Neural cell (in vitro differentiated cells): ENCODE measurements at regions not wholly inside any gene's neighbourhood (a gene's known extent, or its start where the extent isn't known, plus 50 kb on each side); places are given as distances from the start of the nearest gene placed in this dataset.

Source experiments
- H2AFZ ChIP-seq: fragments of 200-600, 300-800 bp; sonication (generic), shearing (Covaris generic); 2 replicates; pipeline ENCODE4 v1.6.0; 2014; ENCODE audit warnings: low read depth, mild to moderate bottlenecking, antibody characterized with exemption, low read length, moderate library complexity
- H3F3A ChIP-seq: fragments of 200-600 bp; shearing (Covaris generic); 2 replicates; pipeline ENCODE4 v1.6.1; 2016; ENCODE audit warnings: mild to moderate bottlenecking, moderate library complexity, mixed read lengths, antibody characterized with exemption, low read length; ENCODE audit not compliant: insufficient read depth, poor library complexity, severe bottlenecking
- H3K27ac ChIP-seq: fragments of 200-600, 300-800 bp; sonication (generic), shearing (Covaris generic); 2 replicates; pipeline ENCODE4 v1.5.1; 2014; ENCODE audit warnings: mild to moderate bottlenecking, low read length, moderate library complexity
- H3K27me3 ChIP-seq: fragments of 300-800, 200-600 bp; sonication (generic), shearing (Covaris generic); 2 replicates; pipeline ENCODE4 v1.6.0; 2014; ENCODE audit warnings: mild to moderate bottlenecking, low read depth, low read length, moderate library complexity; ENCODE audit not compliant: insufficient read depth
- H3K36me3 ChIP-seq: fragments of 300-800, 200-600 bp; sonication (generic), shearing (Covaris generic); 2 replicates; pipeline ENCODE4 v1.5.1; 2014; ENCODE audit warnings: mild to moderate bottlenecking, antibody characterized with exemption, low read length, moderate library complexity; ENCODE audit not compliant: insufficient read depth
- H3K4me2 ChIP-seq: fragments of 300-800, 200-600 bp; sonication (generic), shearing (Covaris generic); 2 replicates; pipeline ENCODE4 v1.6.0; 2014; ENCODE audit warnings: mild to moderate bottlenecking, low read length
- H3K4me3 ChIP-seq: fragments of 300-800, 200-600 bp; sonication (generic), shearing (Covaris generic); 2 replicates; pipeline ENCODE4 v1.5.1; 2014; ENCODE audit warnings: mild to moderate bottlenecking, low read length, moderate library complexity
- H3K79me2 ChIP-seq: fragments of 200-600 bp; shearing (Covaris generic); replicated peaks from 2 replicates; pipeline ENCODE4 v1.6.0; 2014; ENCODE audit warnings: mild to moderate bottlenecking, low read length, moderate library complexity; ENCODE audit not compliant: insufficient read depth
- H3K9ac ChIP-seq: fragments of 300-800, 200-600 bp; sonication (generic), shearing (Covaris generic); 2 replicates; pipeline ENCODE4 v1.6.1; 2016; ENCODE audit warnings: mild to moderate bottlenecking, low read length, mixed read lengths
- H3K9me2 ChIP-seq: fragments of 200-600 bp; shearing (Covaris generic); 2 replicates; pipeline ENCODE4 v1.6.1; 2016; ENCODE audit warnings: mild to moderate bottlenecking, low read length, mixed read lengths; ENCODE audit not compliant: insufficient read depth
- H3K9me3 ChIP-seq: fragments of 200-600, 300-800 bp; sonication (generic), shearing (Covaris generic); 2 replicates; pipeline ENCODE4 v1.6.1; 2016; ENCODE audit warnings: mild to moderate bottlenecking, mixed run types, low read length, moderate library complexity, mixed read lengths
- H4K20me1 ChIP-seq: fragments of 200-600 bp; shearing (Covaris generic); 2 replicates; pipeline ENCODE4 v1.6.1; 2016; ENCODE audit warnings: mild to moderate bottlenecking, mixed run types; ENCODE audit not compliant: insufficient read depth
- CTCF ChIP-seq: fragments of 450-650 bp; IDR thresholded peaks from 2 replicates; pipeline ENCODE4 v1.5.1; 2014; ENCODE audit warnings: antibody characterized with exemption, mild to moderate bottlenecking, moderate library complexity; ENCODE audit not compliant: poor library complexity, severe bottlenecking
- EP300 ChIP-seq: fragments of 450-650 bp; conservative IDR thresholded peaks from 2 replicates; pipeline ENCODE4 v1.6.1; 2014; ENCODE audit warnings: antibody characterized with exemption, mild to moderate bottlenecking, moderate library complexity; ENCODE audit not compliant: poor library complexity, severe bottlenecking
- EZH2 ChIP-seq: fragments of 200-600, 300-800 bp; shearing (Covaris generic), sonication (generic); IDR thresholded peaks from 2 replicates; pipeline ENCODE4 v1.6.1; 2014; ENCODE audit warnings: antibody characterized with exemption, low read length, borderline replicate concordance, mild to moderate bottlenecking; ENCODE audit not compliant: insufficient read depth, poor library complexity, severe bottlenecking
- MXI1 ChIP-seq: fragments of 450-650 bp; conservative IDR thresholded peaks from 2 replicates; pipeline ENCODE4 v1.6.1; 2014; ENCODE audit warnings: antibody characterized with exemption, mild to moderate bottlenecking; ENCODE audit not compliant: poor library complexity, severe bottlenecking
- POLR2AphosphoS5 ChIP-seq: IDR thresholded peaks from 2 replicates; pipeline ENCODE4 v1.6.1; 2012
- RAD21 ChIP-seq: fragments of 450-650 bp; conservative IDR thresholded peaks from 2 replicates; pipeline ENCODE4 v1.6.1; 2014; ENCODE audit warnings: antibody characterized with exemption, mild to moderate bottlenecking, moderate library complexity
- REST ChIP-seq: IDR thresholded peaks from 2 replicates; pipeline ENCODE4 v1.6.1; 2012; ENCODE audit warnings: borderline replicate concordance
- SMC3 ChIP-seq: fragments of 450-650 bp; conservative IDR thresholded peaks from 2 replicates; pipeline ENCODE4 v1.6.1; 2014; ENCODE audit warnings: antibody characterized with exemption, mild to moderate bottlenecking, moderate library complexity; ENCODE audit not compliant: poor library complexity
- TAF1 ChIP-seq: IDR thresholded peaks from 2 replicates; pipeline ENCODE4 v1.6.1; 2012; ENCODE audit warnings: low read depth

GRCh38 chr6:66362888-66363287 lies 655.9 kb upstream of the EYS start:
- no peak overlapping the region for H3K4me2 ChIP-seq
- H3K4me3 ChIP-seq, result no peak overlapping the region

GRCh38 chr6:66361886-66362285 lies 654.9 kb upstream of the EYS start:
- Histone ChIP-seq H3K9me2 (no peaks in the 10 kb centered on the region), H3K4me2 (no peak overlapping the region), H3K36me3 (no peaks in the 10 kb centered on the region), H3K27me3 (no peaks in the 10 kb centered on the region), H2AFZ (no peak overlapping the region), H4K20me1 (no peaks in the 10 kb centered on the region), H3K4me3 (no peak overlapping the region), H3K9me3 (no peaks in the 10 kb centered on the region), H3K9ac (no peak overlapping the region), H3K27ac (no peak overlapping the region), H3F3A (no peaks in the 10 kb centered on the region), H3K79me2 (no peaks in the 10 kb centered on the region)
- TF ChIP-seq SMC3 (no peak), EP300 (no peak), RAD21 (no peak), CTCF (no peak), MXI1 (no peak), REST (no peak), TAF1 (no peak)

More at GRCh38 chr6:66362888-66363287, 655.9 kb upstream of the EYS start:
- Histone ChIP-seq H3K36me3 (no peaks in the 10 kb centered on the region), H3K27ac (no peak overlapping the region), H3K9ac (no peak overlapping the region), H3K27me3 (no peaks in the 10 kb centered on the region), H3K79me2 (no peaks in the 10 kb centered on the region), H4K20me1 (no peaks in the 10 kb centered on the region), H3K9me3 (no peaks in the 10 kb centered on the region), H3F3A (no peaks in the 10 kb centered on the region), H2AFZ (no peak overlapping the region), H3K9me2 (no peaks in the 10 kb centered on the region)
- TF ChIP-seq CTCF (no peak), EP300 (no peak), REST (no peak), TAF1 (no peak), POLR2AphosphoS5 (no peak), MXI1 (no peak), EZH2 (no peak), SMC3 (no peak), RAD21 (no peak)
